ENCODE measurements at regions not wholly inside any gene's neighbourhood (a gene's known extent, or its start where the extent isn't known, plus 50 kb on each side); places are given as distances from the start of the nearest gene placed in this dataset.
A peak's percentile ranks its signal among the peaks of the same experiment; 100 is the strongest.

- H3K36me3 ChIP-seq (ENCODE audit: low read depth, low read length): no peaks in the 10 kb centered on the region
- BruUV-seq (replicated peaks): no TSS peak
- peak overlapping the region; percentile 95 for H3K9ac ChIP-seq (ENCODE audit: low read length)
- ATAC-seq (peak; percentile 97), DNase-seq (peak; percentile 84)
- no peaks in the 10 kb centered on the region for H3K79me2 ChIP-seq (ENCODE audit: low read length)
- H3K4me3 ChIP-seq (ENCODE audit: low read length): no peak overlapping the region
- H3K9me2 ChIP-seq (replicated peaks; ENCODE audit: low read length): no peaks in the 10 kb centered on the region
- no peaks in the 10 kb centered on the region for H3K27me3 ChIP-seq (ENCODE audit: low read length)
- H2AFZ ChIP-seq (ENCODE audit: low read length): no peak overlapping the region
- intact Hi-C loops (cut with micrococcal nuclease): loop anchor here (2.0 kb wide), 1 partner anchor 55 kb away; no protein-coding TSS in a partner anchor
- peak overlapping the region; percentile 100 for H3K27ac ChIP-seq (ENCODE audit: low read length)
- peak overlapping the region; percentile 48 for H3K4me2 ChIP-seq (ENCODE audit: low read length)
- CTCF ChIA-PET: interaction anchor here (0.5 to 0.8 kb wide), 3 partner anchors 36 to 188 kb away, joined by 3 read pairs; no protein-coding TSS in a partner anchor
- no peak for TF ChIP-seq CTCF (conservative IDR thresholded peaks at IDR 0.05; ENCODE audit: low read depth, low read length)
- TF ChIP-seq EZH2phosphoT487 (IDR thresholded peaks at IDR 0.05; ENCODE audit: borderline replicate concordance, low read length): no peak
- no peak for TF ChIP-seq EZH2 (IDR thresholded peaks at IDR 0.05; ENCODE audit: low read length, unreplicated experiment)
- H3F3A ChIP-seq (ENCODE audit: low read length, unreplicated experiment): no peaks in the 10 kb centered on the region
- POLR2A ChIA-PET (ENCODE audit: unreplicated experiment): interaction anchor here (0.6 kb wide), 4 partner anchors 57 to 283 kb away, joined by 3 to 5 read pairs (median 4); partner anchors contain the start of gene ITGA2
- H3K9me3 ChIP-seq (ENCODE audit: low read length): no peaks in the 10 kb centered on the region
- H3K4me1 ChIP-seq (ENCODE audit: insufficient read depth, low read length): peaks cover 36% of the 10 kb centered on the region
- no peaks in the 10 kb centered on the region for H4K20me1 ChIP-seq (ENCODE audit: low read length)
These were observed 60.1 kb upstream of the ITGA1 start for GRCh38 chr5:52727576-52727975.

DNA sequence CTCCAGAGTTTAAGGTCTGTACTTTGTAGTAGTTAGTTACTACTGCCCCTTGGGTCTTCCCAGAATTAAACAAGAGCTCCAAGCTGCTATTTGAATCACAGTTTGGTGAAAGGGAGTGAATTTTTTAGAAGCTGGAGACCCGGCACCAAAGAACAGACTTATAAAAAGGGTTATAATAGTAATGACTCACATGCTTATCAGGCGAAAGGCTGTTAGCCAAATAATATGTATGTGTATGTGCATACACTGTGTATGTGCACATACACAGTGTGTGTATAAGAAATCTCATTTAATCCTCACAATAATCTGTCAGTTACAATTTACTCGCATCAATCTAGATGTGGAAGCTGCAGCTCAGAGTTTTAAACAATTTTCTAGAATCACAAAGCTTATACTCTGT is 59.5 kb upstream of the ITGA1 start:
- Histone ChIP-seq H3K79me2 (ENCODE audit: low read length) (no peaks in the 10 kb centered on the region), H2AFZ (ENCODE audit: low read length) (no peak overlapping the region), H3K4me3 (ENCODE audit: low read length) (peak overlapping the region; percentile 5; the same call in 1 of the 2 replicates), H3K36me3 (ENCODE audit: low read depth, low read length) (no peaks in the 10 kb centered on the region), H3K9me3 (ENCODE audit: low read length) (no peaks in the 10 kb centered on the region), H4K20me1 (ENCODE audit: low read length) (no peaks in the 10 kb centered on the region), H3F3A (ENCODE audit: low read length, unreplicated experiment) (no peaks in the 10 kb centered on the region), H3K27me3 (ENCODE audit: low read length) (no peaks in the 10 kb centered on the region), H3K27ac (ENCODE audit: low read length) (peak overlapping the region; percentile 100), H3K9ac (ENCODE audit: low read length) (peak overlapping the region; percentile 86), H3K9me2 (replicated peaks; ENCODE audit: low read length) (no peaks in the 10 kb centered on the region), H3K4me1 (ENCODE audit: insufficient read depth, low read length) (peaks cover 36% of the 10 kb centered on the region), H3K4me2 (ENCODE audit: low read length) (peak overlapping the region; percentile 48)
- TF ChIP-seq EZH2phosphoT487 (IDR thresholded peaks at IDR 0.05; ENCODE audit: borderline replicate concordance, low read length) (no peak), EZH2 (IDR thresholded peaks at IDR 0.05; ENCODE audit: low read length, unreplicated experiment) (no peak), CTCF (conservative IDR thresholded peaks at IDR 0.05; ENCODE audit: low read depth, low read length) (no peak)
- CTCF ChIA-PET: interaction anchor here (0.5 to 0.8 kb wide), 3 partner anchors 37 to 187 kb away, joined by 3 read pairs; no protein-coding TSS in a partner anchor
- POLR2A ChIA-PET (ENCODE audit: unreplicated experiment): interaction anchor here (0.6 kb wide), 2 partner anchors 56 to 82 kb away, joined by 3 read pairs; no protein-coding TSS in a partner anchor
- DNase-seq: peak; percentile 43
- BruUV-seq (replicated peaks): TSS peak; percentile 94
- intact Hi-C loops (cut with micrococcal nuclease): no loop called here
- peak; percentile 42 for ATAC-seq

DNA sequence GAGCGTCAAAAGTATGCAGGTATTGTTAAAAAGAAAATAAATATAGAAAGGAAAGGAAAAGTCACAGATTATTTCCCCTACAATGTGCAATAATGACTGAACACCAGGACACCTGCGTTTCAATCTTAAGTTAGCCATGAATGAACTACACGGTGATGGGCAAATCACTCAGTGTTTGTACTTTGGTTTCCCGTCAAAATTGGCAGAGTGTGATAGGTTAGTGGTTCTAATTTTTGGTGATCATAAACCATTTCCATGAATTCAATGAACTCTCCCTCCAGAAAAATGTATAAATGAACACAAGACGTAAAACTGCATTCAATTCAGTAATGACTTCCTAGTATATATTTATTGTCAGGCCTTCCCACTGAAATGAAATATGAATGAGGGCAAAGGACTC is 59.0 kb upstream of the ITGA1 start:
- POLR2A ChIA-PET (ENCODE audit: unreplicated experiment): interaction anchor here (0.6 kb wide), 1 partner anchor 21 kb away, joined by 4 read pairs; no protein-coding TSS in a partner anchor
- H3K4me2 ChIP-seq (ENCODE audit: low read length): 0 out of 2 replicates have a peak overlapping the region, but pooled peaks have one; percentile 48
- no peak for ATAC-seq
- H3K9me2 ChIP-seq (replicated peaks; ENCODE audit: low read length): no peaks in the 10 kb centered on the region
- no peaks in the 10 kb centered on the region for H3K79me2 ChIP-seq (ENCODE audit: low read length)
- H3K27me3 ChIP-seq (ENCODE audit: low read length): no peaks in the 10 kb centered on the region
- TF ChIP-seq CTCF (conservative IDR thresholded peaks at IDR 0.05; ENCODE audit: low read depth, low read length): no peak
- no peak for TF ChIP-seq EZH2 (IDR thresholded peaks at IDR 0.05; ENCODE audit: low read length, unreplicated experiment)
- no peak for TF ChIP-seq EZH2phosphoT487 (IDR thresholded peaks at IDR 0.05; ENCODE audit: borderline replicate concordance, low read length)
- intact Hi-C loops (cut with micrococcal nuclease): no loop called here
- no peak for DNase-seq
- peak overlapping the region; percentile 100 for H3K27ac ChIP-seq (ENCODE audit: low read length)
- H3F3A ChIP-seq (ENCODE audit: low read length, unreplicated experiment): no peaks in the 10 kb centered on the region
- no peaks in the 10 kb centered on the region for H4K20me1 ChIP-seq (ENCODE audit: low read length)
- H3K36me3 ChIP-seq (ENCODE audit: low read depth, low read length): no peaks in the 10 kb centered on the region
- H3K9ac ChIP-seq (ENCODE audit: low read length): peak overlapping the region; percentile 86
- CTCF ChIA-PET: no interaction called here
- H3K4me1 ChIP-seq (ENCODE audit: insufficient read depth, low read length): peaks cover 36% of the 10 kb centered on the region
- H3K4me3 ChIP-seq (ENCODE audit: low read length): no peak overlapping the region
- no peaks in the 10 kb centered on the region for H3K9me3 ChIP-seq (ENCODE audit: low read length)
- no peak overlapping the region for H2AFZ ChIP-seq (ENCODE audit: low read length)
- BruUV-seq (replicated peaks): no TSS peak

Measured in PC-3 (cell line).